ENCODE measurements at regions not wholly inside any gene's neighbourhood (a gene's known extent, or its start where the extent isn't known, plus 50 kb on each side); places are given as distances from the start of the nearest gene placed in this dataset.

- TF ChIP-seq POLR2A (IDR thresholded peaks at IDR 0.05) (no peak), CTCF (IDR thresholded peaks at IDR 0.05) (no peak)
Measured at GRCh38 chrX:124441971-124442590, 95.7 kb downstream of the SH2D1A start.

Measured in adrenal gland (tissue), 5 donors.